Hepatocyte (in vitro differentiated cells): ENCODE measurements at regions not wholly inside any gene's neighbourhood (a gene's known extent, or its start where the extent isn't known, plus 50 kb on each side); places are given as distances from the start of the nearest gene placed in this dataset.

Source experiments
- DNase-seq: peaks from one replicate; pipeline ENCODE4 v3.0.0-alpha.2; 2016; ENCODE audit warnings: low spot score
- H2AFZ ChIP-seq: fragments of 200-600 bp; sonication (generic); 2 replicates; pipeline ENCODE4 v1.6.0; 2016; ENCODE audit warnings: antibody characterized with exemption, mild to moderate bottlenecking
- H3K27ac ChIP-seq: fragments of 200-600 bp; sonication (generic); 2 replicates; pipeline ENCODE4 v1.5.1; 2016; ENCODE audit warnings: mild to moderate bottlenecking
- H3K27me3 ChIP-seq: fragments of 200-600 bp; sonication (generic); 2 replicates; pipeline ENCODE4 v1.6.1; 2016
- H3K36me3 ChIP-seq: fragments of 200-600 bp; sonication (generic); replicated peaks from 2 replicates; pipeline ENCODE4 v1.5.1; 2016; ENCODE audit warnings: low read depth; ENCODE audit not compliant: insufficient read depth
- H3K4me1 ChIP-seq: fragments of 200-600 bp; sonication (generic); 2 replicates; pipeline ENCODE4 v1.5.1; 2016; ENCODE audit warnings: mild to moderate bottlenecking, moderate library complexity; ENCODE audit not compliant: insufficient read depth
- H3K4me2 ChIP-seq: fragments of 200-600 bp; sonication (generic); 2 replicates; pipeline ENCODE4 v1.6.0; 2016
- H3K4me3 ChIP-seq: fragments of 200-600 bp; sonication (generic); 2 replicates; pipeline ENCODE4 v1.5.1; 2016; ENCODE audit warnings: mild to moderate bottlenecking
- H3K79me2 ChIP-seq: fragments of 200-600 bp; sonication (generic); 2 replicates; pipeline ENCODE4 v1.6.0; 2017; ENCODE audit warnings: mild to moderate bottlenecking
- H3K9me2 ChIP-seq: fragments of 200-600 bp; sonication (generic); replicated peaks from 2 replicates; pipeline ENCODE4 v1.6.0; 2017; ENCODE audit warnings: mild to moderate bottlenecking; ENCODE audit not compliant: insufficient read depth
- H3K9me3 ChIP-seq: fragments of 200-600 bp; sonication (generic); 2 replicates; pipeline ENCODE4 v1.5.1; 2016; ENCODE audit warnings: low read depth, mild to moderate bottlenecking
- H4K20me1 ChIP-seq: fragments of 200-600 bp; sonication (generic); 2 replicates; pipeline ENCODE4 v1.6.0; 2016; ENCODE audit warnings: mild to moderate bottlenecking; ENCODE audit not compliant: insufficient read depth, poor library complexity, severe bottlenecking
- CTCF ChIP-seq: fragments of 200-600 bp; sonication (generic); IDR thresholded peaks from 2 replicates; pipeline ENCODE4 v1.5.1; 2016; ENCODE audit warnings: antibody characterized with exemption, mild to moderate bottlenecking; ENCODE audit not compliant: poor library complexity
- EZH2 ChIP-seq: fragments of 200-600 bp; sonication (generic); IDR thresholded peaks from 2 replicates; pipeline ENCODE4 v1.6.1; 2016; ENCODE audit warnings: antibody characterized with exemption, mild to moderate bottlenecking, borderline replicate concordance
- EZH2phosphoT487 ChIP-seq: fragments of 200-600 bp; sonication (generic); IDR thresholded peaks from one replicate; pipeline ENCODE4 v1.6.1; 2018; ENCODE audit warnings: antibody characterized with exemption, mild to moderate bottlenecking, low read depth, moderate library complexity; ENCODE audit not compliant: unreplicated experiment, severe bottlenecking
- WGBS: methylation state at CpG from one replicate; pipeline ENCODE4 v1.1.6; 2016; ENCODE audit warnings: low lambda C conversion rate; ENCODE audit errors: missing lambda C conversion rate; 5-methylcytosine and 5-hydroxymethylcytosine counted together

DNA sequence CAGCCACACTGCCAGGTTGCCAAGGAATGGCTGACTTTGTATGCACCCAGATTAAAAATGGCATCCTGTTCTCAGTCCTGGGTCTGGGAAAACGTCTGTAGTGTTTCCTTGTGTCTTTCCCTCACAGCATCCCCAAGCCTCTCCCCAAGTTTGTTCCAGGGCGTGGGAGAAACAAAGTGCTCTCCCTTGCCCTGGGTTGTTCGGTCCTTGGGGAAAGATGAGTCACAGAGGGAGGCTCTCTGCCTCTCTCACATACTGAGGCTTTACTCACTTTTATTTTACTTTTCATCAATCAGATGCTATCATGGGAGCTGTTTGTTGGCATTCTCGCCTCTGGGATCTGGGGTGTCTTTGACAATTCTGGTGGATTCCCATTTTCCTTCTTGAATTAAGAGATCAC, 492.3 kb downstream of the XIRP2 start:
- H3K9me2 ChIP-seq, result no peaks in the 10 kb centered on the region
- H3K27me3 ChIP-seq, result no peaks in the 10 kb centered on the region
- no peak overlapping the region for H3K4me3 ChIP-seq
- 82% methylated on average over 4 of the region's 4 CpGs for WGBS
- H4K20me1 ChIP-seq, result no peaks in the 10 kb centered on the region
- H2AFZ ChIP-seq, result no peak overlapping the region
- H3K9me3 ChIP-seq, result no peaks in the 10 kb centered on the region
- no peak for DNase-seq
- no peaks in the 10 kb centered on the region for H3K4me1 ChIP-seq
- TF ChIP-seq EZH2, result no peak
- no peak for TF ChIP-seq CTCF
- TF ChIP-seq EZH2phosphoT487, result no peak
- H3K4me2 ChIP-seq, result no peak overlapping the region
- H3K27ac ChIP-seq, result no peak overlapping the region
- no peaks in the 10 kb centered on the region for H3K36me3 ChIP-seq
- no peaks in the 10 kb centered on the region for H3K79me2 ChIP-seq

DNA sequence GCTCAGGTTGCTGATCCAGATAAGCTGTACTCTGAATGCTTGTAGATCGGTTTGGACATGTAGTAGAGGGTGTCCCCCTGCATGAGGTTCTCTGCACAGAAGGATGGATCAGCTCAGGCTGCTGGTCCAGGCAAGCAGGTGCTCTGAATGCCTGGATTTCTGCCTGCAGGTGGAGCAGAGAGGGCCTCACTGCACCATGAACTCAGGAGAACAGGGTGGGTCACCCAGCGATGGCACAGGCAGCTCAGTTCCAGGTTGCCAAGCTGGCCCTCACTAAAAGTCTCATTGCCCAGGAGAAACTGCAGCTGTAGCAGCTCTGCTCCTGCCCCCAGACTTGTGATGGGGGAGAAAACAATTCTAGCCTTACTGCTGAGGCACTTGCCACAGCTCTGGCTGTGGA, 491.8 kb downstream of the XIRP2 start:
- Histone ChIP-seq H3K27ac (no peak overlapping the region), H3K4me3 (no peak overlapping the region), H3K9me2 (no peaks in the 10 kb centered on the region), H3K9me3 (no peaks in the 10 kb centered on the region), H3K27me3 (no peaks in the 10 kb centered on the region), H3K4me2 (no peak overlapping the region), H2AFZ (no peak overlapping the region), H4K20me1 (no peaks in the 10 kb centered on the region), H3K79me2 (no peaks in the 10 kb centered on the region), H3K36me3 (no peaks in the 10 kb centered on the region), H3K4me1 (no peaks in the 10 kb centered on the region)
- 88% methylated on average over 2 of the region's 2 CpGs for WGBS
- DNase-seq, result no peak
- TF ChIP-seq CTCF, result no peak

- Histone ChIP-seq H3K9me3 (no peaks in the 10 kb centered on the region), H3K4me1 (no peaks in the 10 kb centered on the region), H4K20me1 (no peaks in the 10 kb centered on the region), H3K4me3 (no peak overlapping the region), H2AFZ (no peak overlapping the region), H3K27me3 (no peaks in the 10 kb centered on the region), H3K79me2 (no peaks in the 10 kb centered on the region), H3K27ac (no peak overlapping the region), H3K36me3 (no peaks in the 10 kb centered on the region), H3K4me2 (no peak overlapping the region), H3K9me2 (no peaks in the 10 kb centered on the region)
- WGBS, result 79% methylated on average over 1 of the region's 1 CpG
- no peak for TF ChIP-seq CTCF
- TF ChIP-seq EZH2phosphoT487, result no peak
- TF ChIP-seq EZH2, result no peak
- no peak for DNase-seq
Observed at GRCh38 chr2:167369083-167369482, 480.8 kb downstream of the XIRP2 start.

DNA sequence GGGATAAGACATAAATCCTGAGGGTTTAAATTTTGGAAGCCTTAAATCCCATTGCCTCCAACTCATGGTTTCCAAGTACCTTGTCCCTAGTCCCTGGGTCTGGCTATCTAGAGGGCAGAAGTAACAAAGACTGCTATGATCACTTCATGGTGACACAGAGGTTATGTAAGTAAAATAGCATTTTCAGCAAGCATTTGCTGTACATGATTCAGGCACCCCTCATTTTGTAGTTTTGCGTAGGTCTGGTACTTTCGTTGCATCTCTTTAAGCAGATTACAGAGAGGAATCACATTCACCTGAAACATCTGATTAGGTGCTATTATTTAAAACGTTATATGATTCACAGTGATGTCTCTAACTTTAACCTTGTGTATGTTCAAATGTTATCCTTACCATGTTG, 480.1 kb downstream of the XIRP2 start:
- Histone ChIP-seq H3K27ac (no peak overlapping the region), H3K27me3 (no peaks in the 10 kb centered on the region), H3K79me2 (no peaks in the 10 kb centered on the region), H3K9me3 (no peaks in the 10 kb centered on the region), H3K4me2 (no peak overlapping the region), H3K4me3 (no peak overlapping the region), H4K20me1 (no peaks in the 10 kb centered on the region), H2AFZ (no peak overlapping the region), H3K4me1 (no peaks in the 10 kb centered on the region), H3K9me2 (no peaks in the 10 kb centered on the region), H3K36me3 (no peaks in the 10 kb centered on the region)
- WGBS, result 97% methylated on average over 3 of the region's 3 CpGs
- TF ChIP-seq EZH2 (no peak), EZH2phosphoT487 (no peak), CTCF (no peak)
- no peak for DNase-seq
